Liver (tissue), 8 donors: ENCODE measurements at regions not wholly inside any gene's neighbourhood (a gene's known extent, or its start where the extent isn't known, plus 50 kb on each side); places are given as distances from the start of the nearest gene placed in this dataset.

Experiments used
- DNase-seq: peaks from one replicate; pipeline ENCODE4 v3.0.0-alpha.2; 2017; ENCODE audit warnings: low spot score
- H3K27ac ChIP-seq, 2 donors: one replicate each; pipeline ENCODE4 v1.7.0; 2013; ENCODE audit warnings: inconsistent platforms in 2 of 2, low read length in 2 of 2, control low read depth in 1 of 2, low read depth in 1 of 2, mild to moderate bottlenecking in 1 of 2
- H3K27me3 ChIP-seq, 4 donors: one replicate each; pipeline versions ENCODE4 v1.6.1 to v1.7.0; 2013; ENCODE audit warnings: low read length in 3 of 4, inconsistent platforms in 1 of 4, mild to moderate bottlenecking in 1 of 4, moderate library complexity in 1 of 4; ENCODE audit not compliant: control insufficient read depth in 4 of 4, insufficient read depth in 4 of 4
- H3K36me3 ChIP-seq, 4 donors: one replicate each; pipeline versions ENCODE4 v1.6.1 to v1.7.0; 2013; ENCODE audit warnings: low read length in 3 of 4, mild to moderate bottlenecking in 3 of 4, low read depth in 1 of 4, moderate library complexity in 1 of 4; ENCODE audit not compliant: control insufficient read depth in 4 of 4, insufficient read depth in 3 of 4
- H3K4me1 ChIP-seq, 4 donors: one replicate each; pipeline versions ENCODE4 v1.6.1 to v1.7.0; 2013; ENCODE audit warnings: low read length in 3 of 4, mild to moderate bottlenecking in 3 of 4, moderate library complexity in 1 of 4; ENCODE audit not compliant: control insufficient read depth in 4 of 4, insufficient read depth in 4 of 4
- H3K4me3 ChIP-seq, 3 donors: one replicate each; pipeline versions ENCODE4 v1.6.1 to v1.7.0; 2013; ENCODE audit warnings: low read length in 3 of 3, control low read depth in 1 of 3, low read depth in 1 of 3, mild to moderate bottlenecking in 1 of 3
- H3K9ac ChIP-seq, 2 donors: one replicate each; pipeline ENCODE4 v1.7.0; 2013; ENCODE audit warnings: low read length in 2 of 2, mild to moderate bottlenecking in 2 of 2, moderate library complexity in 2 of 2, control low read depth in 1 of 2, low read depth in 1 of 2
- H3K9me3 ChIP-seq, 4 donors: one replicate each; pipeline versions ENCODE4 v1.6.1 to v1.7.0; 2013; ENCODE audit warnings: low read length in 3 of 4; ENCODE audit not compliant: control insufficient read depth in 4 of 4
- EGR1 ChIP-seq, 2 donors: IDR thresholded peaks; 2 replicates each; pipeline ENCODE4 v1.6.1; 2016 to 2018; ENCODE audit warnings: antibody characterized with exemption in 2 of 2, low read depth in 2 of 2
- FOXA1 ChIP-seq: IDR thresholded peaks from 2 replicates; pipeline ENCODE4 v1.6.1; 2016; ENCODE audit warnings: antibody characterized with exemption
- FOXA2 ChIP-seq: IDR thresholded peaks from 2 replicates; pipeline ENCODE4 v1.6.1; 2016; ENCODE audit warnings: antibody characterized with exemption
- GABPA ChIP-seq, 2 donors: IDR thresholded peaks in 1 of 2; conservative IDR thresholded peaks in 1 of 2; 2 replicates each; pipeline ENCODE4 v1.6.1; 2016; ENCODE audit warnings: antibody characterized with exemption in 2 of 2, mild to moderate bottlenecking in 1 of 2, moderate library complexity in 1 of 2
- HNF4A ChIP-seq, 2 donors: conservative IDR thresholded peaks; 2 replicates each; pipeline ENCODE4 v1.6.1; 2016; ENCODE audit warnings: antibody characterized with exemption in 2 of 2, mild to moderate bottlenecking in 2 of 2
- HNF4G ChIP-seq: IDR thresholded peaks from 2 replicates; pipeline ENCODE4 v1.6.1; 2016; ENCODE audit warnings: antibody characterized with exemption
- JUND ChIP-seq, 2 donors: IDR thresholded peaks; 2 replicates each; pipeline ENCODE4 v1.6.1; 2016; ENCODE audit warnings: antibody characterized with exemption in 2 of 2
- NR2F2 ChIP-seq: IDR thresholded peaks from 2 replicates; pipeline ENCODE4 v1.6.1; 2016; ENCODE audit warnings: antibody characterized with exemption
- RAD21 ChIP-seq, 2 donors: IDR thresholded peaks; 2 replicates each; pipeline ENCODE4 v1.6.1; 2016; ENCODE audit warnings: antibody characterized with exemption in 2 of 2, mild to moderate bottlenecking in 2 of 2
- RXRA ChIP-seq, 2 donors: IDR thresholded peaks; 2 replicates each; pipeline ENCODE4 v1.6.1; 2017 to 2018; ENCODE audit warnings: antibody characterized with exemption in 2 of 2, mild to moderate bottlenecking in 1 of 2
- SP1 ChIP-seq: IDR thresholded peaks from 2 replicates; pipeline ENCODE4 v1.6.1; 2018; ENCODE audit warnings: antibody characterized with exemption, mild to moderate bottlenecking
- TAF1 ChIP-seq: conservative IDR thresholded peaks from 2 replicates; pipeline ENCODE4 v1.6.1; 2016; ENCODE audit warnings: antibody characterized with exemption, mild to moderate bottlenecking
- YY1 ChIP-seq: IDR thresholded peaks from 2 replicates; pipeline ENCODE4 v1.6.1; 2016; ENCODE audit warnings: antibody characterized with exemption, mild to moderate bottlenecking
- WGBS: extraction: QIAGEN DNeasy Blood & Tissue Kit; methylation state at CpG from one replicate; pipeline ENCODE4 v1.1.7; 2013; 5-methylcytosine and 5-hydroxymethylcytosine counted together
- TF ChIP-seq, protein P1 (sequence below): fragments of 150-350 bp; IDR thresholded peaks from 2 replicates; pipeline ENCODE4 v1.5.1; 2017; ENCODE audit warnings: improper control_type of control experiment, low read depth, low read length; ENCODE audit not compliant: missing input control
- TF ChIP-seq, protein P2 (sequence below): IDR thresholded peaks from 2 replicates; pipeline ENCODE4 v1.6.1; 2016; ENCODE audit warnings: antibody characterized with exemption
- TF ChIP-seq, protein P3 (sequence below): IDR thresholded peaks from 2 replicates; pipeline ENCODE4 v1.6.1; 2016; ENCODE audit warnings: antibody characterized with exemption, mild to moderate bottlenecking
- TF ChIP-seq, protein P4 (sequence below): IDR thresholded peaks from 2 replicates; pipeline ENCODE4 v1.6.1; 2016; ENCODE audit warnings: antibody characterized with exemption
- TF ChIP-seq, protein P5 (sequence below): IDR thresholded peaks from 2 replicates; pipeline ENCODE4 v1.6.1; 2016; ENCODE audit warnings: antibody characterized with exemption
- donor health status: healthy.
- donor health status: healthy.
- donor health status: healthy.
- donor health status: healthy.
- donor health status: healthy.

DNA sequence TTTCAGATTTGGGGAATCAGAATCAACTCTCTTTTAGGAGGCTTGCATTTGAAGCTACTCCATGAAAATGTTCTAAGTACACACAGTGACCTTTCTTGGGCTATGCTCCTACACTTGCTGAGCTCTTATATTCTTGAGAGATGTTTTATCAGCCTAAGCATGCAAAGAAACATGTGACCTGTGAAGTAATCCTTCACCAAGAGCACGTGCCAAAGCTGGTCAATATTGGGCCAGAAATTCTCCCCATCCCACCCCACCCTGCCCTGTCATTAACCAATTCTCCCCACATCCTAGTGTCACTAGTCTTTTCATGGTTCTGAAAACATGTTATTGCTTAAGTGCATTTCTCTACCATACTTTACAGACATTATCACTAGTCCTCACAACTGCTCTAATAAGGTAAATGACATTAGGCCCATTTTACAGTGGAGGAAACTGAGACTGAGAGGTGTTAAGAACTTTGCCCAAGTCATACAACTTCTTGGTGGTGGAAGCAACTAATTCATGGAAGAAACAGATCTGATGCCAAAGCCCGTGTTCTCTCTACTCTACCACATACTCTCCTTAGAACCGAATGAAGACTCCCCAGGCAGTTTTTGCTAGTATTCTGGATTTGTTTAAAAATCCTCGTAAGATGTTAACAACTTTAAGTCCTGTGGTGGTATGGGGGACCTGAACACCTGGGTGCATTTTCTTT is 200.6 kb downstream of the PTEN start:
- peaks cover 9 to 33% (median 29%) of the 10 kb centered on the region in 4 donors for H3K4me1 ChIP-seq
- H3K9me3 ChIP-seq, result no peaks in the 10 kb centered on the region
- peak overlapping the region; percentile 87 to 97 for H3K27ac ChIP-seq
- TF ChIP-seq HNF4G (no peak), JUND (IDR thresholded peaks at IDR 0.05) (no peak), GABPA (IDR thresholded peaks at IDR 0.05 in 1 of 2, conservative IDR thresholded peaks at IDR 0.05 in 1 of 2) (no peak), RAD21 (IDR thresholded peaks at IDR 0.05) (no peak)
- TF ChIP-seq, protein P1, sequence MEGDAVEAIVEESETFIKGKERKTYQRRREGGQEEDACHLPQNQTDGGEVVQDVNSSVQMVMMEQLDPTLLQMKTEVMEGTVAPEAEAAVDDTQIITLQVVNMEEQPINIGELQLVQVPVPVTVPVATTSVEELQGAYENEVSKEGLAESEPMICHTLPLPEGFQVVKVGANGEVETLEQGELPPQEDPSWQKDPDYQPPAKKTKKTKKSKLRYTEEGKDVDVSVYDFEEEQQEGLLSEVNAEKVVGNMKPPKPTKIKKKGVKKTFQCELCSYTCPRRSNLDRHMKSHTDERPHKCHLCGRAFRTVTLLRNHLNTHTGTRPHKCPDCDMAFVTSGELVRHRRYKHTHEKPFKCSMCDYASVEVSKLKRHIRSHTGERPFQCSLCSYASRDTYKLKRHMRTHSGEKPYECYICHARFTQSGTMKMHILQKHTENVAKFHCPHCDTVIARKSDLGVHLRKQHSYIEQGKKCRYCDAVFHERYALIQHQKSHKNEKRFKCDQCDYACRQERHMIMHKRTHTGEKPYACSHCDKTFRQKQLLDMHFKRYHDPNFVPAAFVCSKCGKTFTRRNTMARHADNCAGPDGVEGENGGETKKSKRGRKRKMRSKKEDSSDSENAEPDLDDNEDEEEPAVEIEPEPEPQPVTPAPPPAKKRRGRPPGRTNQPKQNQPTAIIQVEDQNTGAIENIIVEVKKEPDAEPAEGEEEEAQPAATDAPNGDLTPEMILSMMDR, result no peak
- no peak for DNase-seq
- 27% methylated on average over 4 of the region's 4 CpGs for WGBS
- no peak overlapping the region for H3K9ac ChIP-seq
- no peaks in the 10 kb centered on the region for H3K27me3 ChIP-seq
- H3K4me3 ChIP-seq, result no peak overlapping the region
- H3K36me3 ChIP-seq, result no peaks in the 10 kb centered on the region

DNA sequence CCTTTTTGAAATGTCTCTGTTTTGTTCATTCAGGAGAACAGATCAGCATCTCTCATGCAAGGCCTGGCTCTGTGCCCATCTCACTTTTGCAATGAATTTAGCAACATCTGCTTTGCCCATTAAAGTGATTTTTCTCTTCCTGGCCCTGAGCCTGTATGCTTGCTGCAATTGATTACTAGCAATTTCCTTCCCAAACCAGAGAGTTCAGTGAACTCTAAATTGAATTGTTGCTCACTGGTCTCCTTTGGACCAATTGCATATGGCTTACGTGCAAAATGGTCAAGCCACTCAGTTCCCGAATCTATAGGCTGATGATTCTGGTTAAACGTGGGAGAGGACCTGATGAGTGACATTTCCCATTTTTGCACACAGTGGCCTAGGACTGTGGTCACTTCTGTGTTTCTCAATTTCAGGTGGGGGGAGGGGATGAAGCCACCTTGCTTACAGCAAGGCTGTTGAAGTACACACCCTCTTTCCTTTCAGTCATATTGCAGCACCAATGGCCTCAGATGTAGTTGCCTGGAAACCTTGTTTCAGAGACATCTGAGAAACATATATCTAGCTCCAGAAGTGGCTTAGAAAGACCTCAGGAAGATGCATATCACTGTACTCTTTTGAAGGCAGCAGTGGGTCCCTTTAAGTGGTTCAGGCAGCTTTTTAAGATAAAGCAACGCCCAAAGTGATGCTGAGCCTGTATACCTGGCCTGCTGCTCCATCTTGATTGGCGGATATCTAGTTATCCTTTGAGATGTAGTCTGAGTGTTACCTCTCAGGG is 201.4 kb downstream of the PTEN start:
- Histone ChIP-seq H3K27me3 (no peaks in the 10 kb centered on the region), H3K27ac (peak overlapping the region; percentile 73 to 97), H3K4me3 (no peak overlapping the region), H3K9me3 (no peaks in the 10 kb centered on the region), H3K36me3 (no peaks in the 10 kb centered on the region), H3K4me1 (peaks cover 9 to 33% (median 29%) of the 10 kb centered on the region in 4 donors), H3K9ac (no peak overlapping the region)
- no peak for DNase-seq
- 48% methylated on average over 5 of the region's 5 CpGs for WGBS
- TF ChIP-seq HNF4A (conservative IDR thresholded peaks at IDR 0.05), result peak; percentile 80 to 87
- peak; percentile 43 for TF ChIP-seq HNF4G
- TF ChIP-seq, protein P2, sequence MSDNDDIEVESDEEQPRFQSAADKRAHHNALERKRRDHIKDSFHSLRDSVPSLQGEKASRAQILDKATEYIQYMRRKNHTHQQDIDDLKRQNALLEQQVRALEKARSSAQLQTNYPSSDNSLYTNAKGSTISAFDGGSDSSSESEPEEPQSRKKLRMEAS, result peak; percentile 93
- no peak for TF ChIP-seq NR2F2
- TF ChIP-seq, protein P3, sequence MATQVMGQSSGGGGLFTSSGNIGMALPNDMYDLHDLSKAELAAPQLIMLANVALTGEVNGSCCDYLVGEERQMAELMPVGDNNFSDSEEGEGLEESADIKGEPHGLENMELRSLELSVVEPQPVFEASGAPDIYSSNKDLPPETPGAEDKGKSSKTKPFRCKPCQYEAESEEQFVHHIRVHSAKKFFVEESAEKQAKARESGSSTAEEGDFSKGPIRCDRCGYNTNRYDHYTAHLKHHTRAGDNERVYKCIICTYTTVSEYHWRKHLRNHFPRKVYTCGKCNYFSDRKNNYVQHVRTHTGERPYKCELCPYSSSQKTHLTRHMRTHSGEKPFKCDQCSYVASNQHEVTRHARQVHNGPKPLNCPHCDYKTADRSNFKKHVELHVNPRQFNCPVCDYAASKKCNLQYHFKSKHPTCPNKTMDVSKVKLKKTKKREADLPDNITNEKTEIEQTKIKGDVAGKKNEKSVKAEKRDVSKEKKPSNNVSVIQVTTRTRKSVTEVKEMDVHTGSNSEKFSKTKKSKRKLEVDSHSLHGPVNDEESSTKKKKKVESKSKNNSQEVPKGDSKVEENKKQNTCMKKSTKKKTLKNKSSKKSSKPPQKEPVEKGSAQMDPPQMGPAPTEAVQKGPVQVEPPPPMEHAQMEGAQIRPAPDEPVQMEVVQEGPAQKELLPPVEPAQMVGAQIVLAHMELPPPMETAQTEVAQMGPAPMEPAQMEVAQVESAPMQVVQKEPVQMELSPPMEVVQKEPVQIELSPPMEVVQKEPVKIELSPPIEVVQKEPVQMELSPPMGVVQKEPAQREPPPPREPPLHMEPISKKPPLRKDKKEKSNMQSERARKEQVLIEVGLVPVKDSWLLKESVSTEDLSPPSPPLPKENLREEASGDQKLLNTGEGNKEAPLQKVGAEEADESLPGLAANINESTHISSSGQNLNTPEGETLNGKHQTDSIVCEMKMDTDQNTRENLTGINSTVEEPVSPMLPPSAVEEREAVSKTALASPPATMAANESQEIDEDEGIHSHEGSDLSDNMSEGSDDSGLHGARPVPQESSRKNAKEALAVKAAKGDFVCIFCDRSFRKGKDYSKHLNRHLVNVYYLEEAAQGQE, result peak; percentile 54
- TF ChIP-seq FOXA2, result no peak
- peak; percentile 99 for TF ChIP-seq JUND (IDR thresholded peaks at IDR 0.05)
- TF ChIP-seq YY1, result peak; percentile 89
- TF ChIP-seq EGR1 (IDR thresholded peaks at IDR 0.05; ENCODE audit: low read depth in 2 of 2), result peak in 1 of 2 donors; percentile 77
- TF ChIP-seq TAF1, result no peak
- TF ChIP-seq RXRA (IDR thresholded peaks at IDR 0.05), result peak; percentile 98
- TF ChIP-seq, protein P4, sequence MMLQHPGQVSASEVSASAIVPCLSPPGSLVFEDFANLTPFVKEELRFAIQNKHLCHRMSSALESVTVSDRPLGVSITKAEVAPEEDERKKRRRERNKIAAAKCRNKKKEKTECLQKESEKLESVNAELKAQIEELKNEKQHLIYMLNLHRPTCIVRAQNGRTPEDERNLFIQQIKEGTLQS, result peak; percentile 91
- peak; percentile 67 to 76 for TF ChIP-seq RAD21 (IDR thresholded peaks at IDR 0.05)
- TF ChIP-seq, protein P5, sequence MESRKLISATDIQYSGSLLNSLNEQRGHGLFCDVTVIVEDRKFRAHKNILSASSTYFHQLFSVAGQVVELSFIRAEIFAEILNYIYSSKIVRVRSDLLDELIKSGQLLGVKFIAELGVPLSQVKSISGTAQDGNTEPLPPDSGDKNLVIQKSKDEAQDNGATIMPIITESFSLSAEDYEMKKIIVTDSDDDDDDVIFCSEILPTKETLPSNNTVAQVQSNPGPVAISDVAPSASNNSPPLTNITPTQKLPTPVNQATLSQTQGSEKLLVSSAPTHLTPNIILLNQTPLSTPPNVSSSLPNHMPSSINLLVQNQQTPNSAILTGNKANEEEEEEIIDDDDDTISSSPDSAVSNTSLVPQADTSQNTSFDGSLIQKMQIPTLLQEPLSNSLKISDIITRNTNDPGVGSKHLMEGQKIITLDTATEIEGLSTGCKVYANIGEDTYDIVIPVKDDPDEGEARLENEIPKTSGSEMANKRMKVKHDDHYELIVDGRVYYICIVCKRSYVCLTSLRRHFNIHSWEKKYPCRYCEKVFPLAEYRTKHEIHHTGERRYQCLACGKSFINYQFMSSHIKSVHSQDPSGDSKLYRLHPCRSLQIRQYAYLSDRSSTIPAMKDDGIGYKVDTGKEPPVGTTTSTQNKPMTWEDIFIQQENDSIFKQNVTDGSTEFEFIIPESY, result peak; percentile 80
- TF ChIP-seq GABPA (IDR thresholded peaks at IDR 0.05 in 1 of 2, conservative IDR thresholded peaks at IDR 0.05 in 1 of 2), result peak in 1 of 2 donors; percentile 60
- TF ChIP-seq FOXA1, result no peak
- TF ChIP-seq, protein P1, result no peak
- peak; percentile 89 for TF ChIP-seq SP1
